HepG2 (cell line): ENCODE measurements at regions not wholly inside any gene's neighbourhood (a gene's known extent, or its start where the extent isn't known, plus 50 kb on each side); places are given as distances from the start of the nearest gene placed in this dataset.

Experiments
- BCL6 ChIP-seq: IDR thresholded peaks from 2 replicates; pipeline ENCODE4 v1.6.1; 2016; ENCODE audit warnings: missing genetic modification reagents, missing compliant biosample characterization
- BRD4 ChIP-seq: sonication (generic); formaldehyde crosslinking; IDR thresholded peaks from 2 replicates; pipeline ENCODE4 v1.4.0; 2020; ENCODE audit warnings: missing genetic modification reagents
- CENPX ChIP-seq: sonication (generic); formaldehyde crosslinking; IDR thresholded peaks from 2 replicates; pipeline ENCODE4 v1.9.0; 2021; ENCODE audit warnings: mild to moderate bottlenecking, missing genetic modification reagents, moderate library complexity
- CHD2 ChIP-seq: IDR thresholded peaks from 2 replicates; pipeline ENCODE4 v1.6.1; 2011; ENCODE audit warnings: low read depth, low read length, improper control_type of control experiment
- ETV6 ChIP-seq: sonication (generic); formaldehyde crosslinking; conservative IDR thresholded peaks from 2 replicates; pipeline ENCODE4 v1.4.0; 2020; ENCODE audit warnings: missing genetic modification reagents
- MIXL1 ChIP-seq: IDR thresholded peaks from 2 replicates; pipeline ENCODE4 v1.6.1; 2016
- NBN ChIP-seq: fragments of 450-650 bp; conservative IDR thresholded peaks from 2 replicates; pipeline ENCODE4 v1.6.1; 2017
- PAX8 ChIP-seq: sonication (generic); formaldehyde crosslinking; IDR thresholded peaks from 2 replicates; pipeline ENCODE4 v1.8.0; 2022; ENCODE audit warnings: mild to moderate bottlenecking, missing genetic modification reagents, borderline replicate concordance
- RARA ChIP-seq: IDR thresholded peaks from 2 replicates; pipeline ENCODE4 v1.6.1; 2016; ENCODE audit warnings: missing genetic modification reagents, missing compliant biosample characterization
- SCMH1 ChIP-seq: sonication (generic); formaldehyde crosslinking; IDR thresholded peaks from 2 replicates; pipeline ENCODE4 v1.9.0; 2021; ENCODE audit warnings: missing genetic modification reagents, mild to moderate bottlenecking, borderline replicate concordance
- TERF1 ChIP-seq: sonication (generic); formaldehyde crosslinking; IDR thresholded peaks from 2 replicates; pipeline ENCODE4 v1.8.0; 2022; ENCODE audit warnings: mild to moderate bottlenecking, missing genetic modification reagents, moderate library complexity
- ZNF441 ChIP-seq: sonication (generic); formaldehyde crosslinking; IDR thresholded peaks from 2 replicates; pipeline ENCODE4 v1.7.0; 2021; ENCODE audit warnings: missing genetic modification reagents, borderline replicate concordance
- ZNF598 ChIP-seq: sonication (generic); formaldehyde crosslinking; IDR thresholded peaks from 2 replicates; pipeline ENCODE4 v1.5.1; 2020; ENCODE audit warnings: mild to moderate bottlenecking, missing genetic modification reagents, borderline replicate concordance
- ZNF646 ChIP-seq: sonication (generic); formaldehyde crosslinking; IDR thresholded peaks from 2 replicates; pipeline ENCODE4 v1.9.0; 2021; ENCODE audit warnings: mild to moderate bottlenecking, missing genetic modification reagents
- TF ChIP-seq, protein P1 (sequence below): sonication (generic); formaldehyde crosslinking; IDR thresholded peaks from 2 replicates; pipeline ENCODE4 v1.4.0; 2020; ENCODE audit warnings: mild to moderate bottlenecking, missing genetic modification reagents
- TF ChIP-seq, protein P2 (sequence below): sonication (generic); formaldehyde crosslinking; IDR thresholded peaks from 2 replicates; pipeline ENCODE4 v1.4.0; 2020; ENCODE audit warnings: low read depth, missing genetic modification reagents
- TF ChIP-seq, protein P3 (sequence below): sonication (generic); IDR thresholded peaks from 2 replicates; pipeline ENCODE4 v1.6.1; 2016; ENCODE audit warnings: low read depth, borderline replicate concordance

DNA sequence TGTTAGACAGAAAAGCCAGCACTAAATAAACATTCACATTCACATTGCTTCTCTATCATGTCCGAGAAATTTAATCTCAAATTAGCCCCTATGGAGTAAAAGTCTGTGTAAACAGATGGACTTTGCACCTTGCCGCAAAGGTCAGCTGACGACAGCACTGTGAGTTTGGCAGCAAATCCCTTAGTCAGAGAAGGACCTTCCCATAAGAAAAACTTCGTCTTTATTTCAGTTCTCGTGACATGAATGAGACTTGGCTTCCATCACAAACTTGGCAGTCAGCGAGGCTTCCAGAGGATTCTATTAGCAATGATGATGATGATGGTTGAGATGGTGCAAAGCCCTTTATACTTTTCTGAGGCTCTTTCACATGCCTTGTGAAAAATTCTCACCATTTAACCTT, 133.7 kb upstream of the IFNGR1 start (continued):
- TF ChIP-seq CHD2 (peak; percentile 73), BRD4 (no peak), RARA (CRISPR knock-in tag) (peak; percentile 87), MIXL1 (CRISPR knock-in tag) (peak; percentile 65; the same call in 1 of the 2 replicates), CENPX (no peak), NBN (no peak), SCMH1 (CRISPR knock-in tag) (no peak), ZNF598 (CRISPR knock-in tag) (no peak), TERF1 (CRISPR knock-in tag) (no peak), PAX8 (CRISPR knock-in tag) (no peak), BCL6 (peak; percentile 54), ZNF646 (CRISPR knock-in tag) (no peak), ETV6 (no peak), ZNF441 (no peak)
- TF ChIP-seq, protein P1, sequence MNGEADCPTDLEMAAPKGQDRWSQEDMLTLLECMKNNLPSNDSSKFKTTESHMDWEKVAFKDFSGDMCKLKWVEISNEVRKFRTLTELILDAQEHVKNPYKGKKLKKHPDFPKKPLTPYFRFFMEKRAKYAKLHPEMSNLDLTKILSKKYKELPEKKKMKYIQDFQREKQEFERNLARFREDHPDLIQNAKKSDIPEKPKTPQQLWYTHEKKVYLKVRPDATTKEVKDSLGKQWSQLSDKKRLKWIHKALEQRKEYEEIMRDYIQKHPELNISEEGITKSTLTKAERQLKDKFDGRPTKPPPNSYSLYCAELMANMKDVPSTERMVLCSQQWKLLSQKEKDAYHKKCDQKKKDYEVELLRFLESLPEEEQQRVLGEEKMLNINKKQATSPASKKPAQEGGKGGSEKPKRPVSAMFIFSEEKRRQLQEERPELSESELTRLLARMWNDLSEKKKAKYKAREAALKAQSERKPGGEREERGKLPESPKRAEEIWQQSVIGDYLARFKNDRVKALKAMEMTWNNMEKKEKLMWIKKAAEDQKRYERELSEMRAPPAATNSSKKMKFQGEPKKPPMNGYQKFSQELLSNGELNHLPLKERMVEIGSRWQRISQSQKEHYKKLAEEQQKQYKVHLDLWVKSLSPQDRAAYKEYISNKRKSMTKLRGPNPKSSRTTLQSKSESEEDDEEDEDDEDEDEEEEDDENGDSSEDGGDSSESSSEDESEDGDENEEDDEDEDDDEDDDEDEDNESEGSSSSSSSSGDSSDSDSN: no peak
- TF ChIP-seq, protein P2, sequence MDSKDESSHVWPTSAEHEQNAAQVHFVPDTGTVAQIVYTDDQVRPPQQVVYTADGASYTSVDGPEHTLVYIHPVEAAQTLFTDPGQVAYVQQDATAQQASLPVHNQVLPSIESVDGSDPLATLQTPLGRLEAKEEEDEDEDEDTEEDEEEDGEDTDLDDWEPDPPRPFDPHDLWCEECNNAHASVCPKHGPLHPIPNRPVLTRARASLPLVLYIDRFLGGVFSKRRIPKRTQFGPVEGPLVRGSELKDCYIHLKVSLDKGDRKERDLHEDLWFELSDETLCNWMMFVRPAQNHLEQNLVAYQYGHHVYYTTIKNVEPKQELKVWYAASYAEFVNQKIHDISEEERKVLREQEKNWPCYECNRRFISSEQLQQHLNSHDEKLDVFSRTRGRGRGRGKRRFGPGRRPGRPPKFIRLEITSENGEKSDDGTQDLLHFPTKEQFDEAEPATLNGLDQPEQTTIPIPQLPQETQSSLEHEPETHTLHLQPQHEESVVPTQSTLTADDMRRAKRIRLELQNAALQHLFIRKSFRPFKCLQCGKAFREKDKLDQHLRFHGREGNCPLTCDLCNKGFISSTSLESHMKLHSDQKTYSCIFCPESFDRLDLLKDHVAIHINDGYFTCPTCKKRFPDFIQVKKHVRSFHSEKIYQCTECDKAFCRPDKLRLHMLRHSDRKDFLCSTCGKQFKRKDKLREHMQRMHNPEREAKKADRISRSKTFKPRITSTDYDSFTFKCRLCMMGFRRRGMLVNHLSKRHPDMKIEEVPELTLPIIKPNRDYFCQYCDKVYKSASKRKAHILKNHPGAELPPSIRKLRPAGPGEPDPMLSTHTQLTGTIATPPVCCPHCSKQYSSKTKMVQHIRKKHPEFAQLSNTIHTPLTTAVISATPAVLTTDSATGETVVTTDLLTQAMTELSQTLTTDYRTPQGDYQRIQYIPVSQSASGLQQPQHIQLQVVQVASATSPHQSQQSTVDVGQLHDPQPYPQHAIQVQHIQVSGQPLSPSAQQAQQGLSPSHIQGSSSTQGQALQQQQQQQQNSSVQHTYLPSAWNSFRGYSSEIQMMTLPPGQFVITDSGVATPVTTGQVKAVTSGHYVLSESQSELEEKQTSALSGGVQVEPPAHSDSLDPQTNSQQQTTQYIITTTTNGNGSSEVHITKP (CRISPR knock-in tag): no peak
- TF ChIP-seq, protein P3, sequence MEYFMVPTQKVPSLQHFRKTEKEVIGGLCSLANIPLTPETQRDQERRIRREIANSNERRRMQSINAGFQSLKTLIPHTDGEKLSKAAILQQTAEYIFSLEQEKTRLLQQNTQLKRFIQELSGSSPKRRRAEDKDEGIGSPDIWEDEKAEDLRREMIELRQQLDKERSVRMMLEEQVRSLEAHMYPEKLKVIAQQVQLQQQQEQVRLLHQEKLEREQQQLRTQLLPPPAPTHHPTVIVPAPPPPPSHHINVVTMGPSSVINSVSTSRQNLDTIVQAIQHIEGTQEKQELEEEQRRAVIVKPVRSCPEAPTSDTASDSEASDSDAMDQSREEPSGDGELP: peak; percentile 83; the same call in 1 of the 2 replicates
